ENCODE measurements at regions not wholly inside any gene's neighbourhood (a gene's known extent, or its start where the extent isn't known, plus 50 kb on each side); places are given as distances from the start of the nearest gene placed in this dataset.

DNA sequence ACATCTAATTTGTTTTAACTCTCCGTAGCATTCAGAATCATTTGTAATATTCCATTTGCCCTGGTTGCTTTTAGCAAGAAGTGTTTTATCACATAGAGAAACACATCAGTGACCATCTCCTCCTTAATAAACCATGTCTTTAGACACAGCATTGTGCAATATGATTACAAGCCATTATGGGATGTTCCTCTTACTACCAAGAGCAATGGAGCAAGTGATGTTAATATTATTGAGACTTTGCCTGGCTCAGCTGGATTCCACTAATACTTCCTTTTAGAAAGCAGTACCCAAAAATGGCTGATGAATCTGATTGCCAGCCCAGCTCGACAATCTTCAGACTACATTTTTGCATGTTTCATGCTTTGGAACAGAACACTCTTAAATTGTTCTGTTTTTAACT, 364.2 kb downstream of the OSTF1 start:
- TF ChIP-seq TEAD4 (IDR thresholded peaks at IDR 0.05) (no peak), TAF1 (IDR thresholded peaks at IDR 0.05; ENCODE audit: low read depth) (no peak), TCF12 (IDR thresholded peaks at IDR 0.05; ENCODE audit: low read depth) (no peak), FOXM1 (IDR thresholded peaks at IDR 0.05; ENCODE audit: borderline replicate concordance, low read depth) (no peak), CREB1 (IDR thresholded peaks at IDR 0.05; ENCODE audit: low read depth) (no peak)
- TF ChIP-seq, protein P1, sequence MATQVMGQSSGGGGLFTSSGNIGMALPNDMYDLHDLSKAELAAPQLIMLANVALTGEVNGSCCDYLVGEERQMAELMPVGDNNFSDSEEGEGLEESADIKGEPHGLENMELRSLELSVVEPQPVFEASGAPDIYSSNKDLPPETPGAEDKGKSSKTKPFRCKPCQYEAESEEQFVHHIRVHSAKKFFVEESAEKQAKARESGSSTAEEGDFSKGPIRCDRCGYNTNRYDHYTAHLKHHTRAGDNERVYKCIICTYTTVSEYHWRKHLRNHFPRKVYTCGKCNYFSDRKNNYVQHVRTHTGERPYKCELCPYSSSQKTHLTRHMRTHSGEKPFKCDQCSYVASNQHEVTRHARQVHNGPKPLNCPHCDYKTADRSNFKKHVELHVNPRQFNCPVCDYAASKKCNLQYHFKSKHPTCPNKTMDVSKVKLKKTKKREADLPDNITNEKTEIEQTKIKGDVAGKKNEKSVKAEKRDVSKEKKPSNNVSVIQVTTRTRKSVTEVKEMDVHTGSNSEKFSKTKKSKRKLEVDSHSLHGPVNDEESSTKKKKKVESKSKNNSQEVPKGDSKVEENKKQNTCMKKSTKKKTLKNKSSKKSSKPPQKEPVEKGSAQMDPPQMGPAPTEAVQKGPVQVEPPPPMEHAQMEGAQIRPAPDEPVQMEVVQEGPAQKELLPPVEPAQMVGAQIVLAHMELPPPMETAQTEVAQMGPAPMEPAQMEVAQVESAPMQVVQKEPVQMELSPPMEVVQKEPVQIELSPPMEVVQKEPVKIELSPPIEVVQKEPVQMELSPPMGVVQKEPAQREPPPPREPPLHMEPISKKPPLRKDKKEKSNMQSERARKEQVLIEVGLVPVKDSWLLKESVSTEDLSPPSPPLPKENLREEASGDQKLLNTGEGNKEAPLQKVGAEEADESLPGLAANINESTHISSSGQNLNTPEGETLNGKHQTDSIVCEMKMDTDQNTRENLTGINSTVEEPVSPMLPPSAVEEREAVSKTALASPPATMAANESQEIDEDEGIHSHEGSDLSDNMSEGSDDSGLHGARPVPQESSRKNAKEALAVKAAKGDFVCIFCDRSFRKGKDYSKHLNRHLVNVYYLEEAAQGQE (IDR thresholded peaks at IDR 0.05; ENCODE audit: low read depth), result no peak

DNA sequence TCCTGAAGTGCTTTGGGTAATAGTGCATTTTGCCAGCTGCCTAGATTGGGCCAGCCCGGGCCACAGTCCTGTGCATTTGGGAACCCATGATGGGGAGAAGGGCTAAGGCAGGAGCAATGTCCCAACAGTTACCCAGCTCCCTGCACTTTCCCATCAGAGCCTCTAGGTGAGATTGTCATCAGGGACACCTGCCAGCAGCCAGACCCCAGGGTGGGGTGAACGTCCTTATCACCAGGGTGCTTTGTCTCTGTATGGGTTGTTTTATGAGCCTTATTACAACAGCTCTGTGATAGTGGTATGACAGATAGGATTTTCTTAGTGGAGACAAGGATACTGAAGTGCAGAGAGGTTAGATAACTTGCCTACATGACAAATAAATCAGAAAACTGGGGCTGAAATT, 365.7 kb downstream of the OSTF1 start:
- TF ChIP-seq, protein P2, sequence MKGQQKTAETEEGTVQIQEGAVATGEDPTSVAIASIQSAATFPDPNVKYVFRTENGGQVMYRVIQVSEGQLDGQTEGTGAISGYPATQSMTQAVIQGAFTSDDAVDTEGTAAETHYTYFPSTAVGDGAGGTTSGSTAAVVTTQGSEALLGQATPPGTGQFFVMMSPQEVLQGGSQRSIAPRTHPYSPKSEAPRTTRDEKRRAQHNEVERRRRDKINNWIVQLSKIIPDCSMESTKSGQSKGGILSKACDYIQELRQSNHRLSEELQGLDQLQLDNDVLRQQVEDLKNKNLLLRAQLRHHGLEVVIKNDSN (IDR thresholded peaks at IDR 0.05), result no peak
- TF ChIP-seq EP300 (IDR thresholded peaks at IDR 0.05; ENCODE audit: borderline replicate concordance) (no peak), RAD21 (IDR thresholded peaks at IDR 0.05; ENCODE audit: low read depth) (no peak), NFIC (IDR thresholded peaks at IDR 0.05) (no peak), YY1 (IDR thresholded peaks at IDR 0.05; ENCODE audit: low read depth) (no peak), FOXM1 (IDR thresholded peaks at IDR 0.05; ENCODE audit: borderline replicate concordance, low read depth) (no peak)
- TF ChIP-seq, protein P1 (IDR thresholded peaks at IDR 0.05; ENCODE audit: low read depth), result no peak

DNA sequence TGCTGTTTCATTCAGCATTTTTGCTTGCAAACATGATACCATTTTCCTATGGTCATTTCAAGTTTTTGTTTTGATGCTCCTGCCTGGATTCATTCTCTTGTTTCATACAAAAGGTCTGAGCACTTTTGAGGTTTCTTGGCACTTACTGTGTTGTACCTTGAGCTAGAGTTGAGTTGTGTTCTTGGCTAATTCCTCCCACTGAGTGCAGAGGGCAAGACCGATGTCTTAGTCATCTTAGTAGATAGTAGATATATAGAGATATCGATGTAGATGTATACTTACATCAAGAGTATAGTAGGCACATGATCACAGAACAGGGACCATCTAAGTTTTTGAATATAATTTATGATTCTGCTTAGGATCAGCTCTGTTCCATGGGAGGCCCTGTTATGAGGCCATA, 366.6 kb downstream of the OSTF1 start:
- TF ChIP-seq ZBTB7A (IDR thresholded peaks at IDR 0.05; ENCODE audit: low read depth) (no peak), NFIC (IDR thresholded peaks at IDR 0.05) (no peak), FOXM1 (IDR thresholded peaks at IDR 0.05; ENCODE audit: borderline replicate concordance, low read depth) (no peak), EGR1 (IDR thresholded peaks at IDR 0.05) (no peak), EP300 (IDR thresholded peaks at IDR 0.05; ENCODE audit: borderline replicate concordance) (no peak), TAF1 (IDR thresholded peaks at IDR 0.05; ENCODE audit: low read depth) (no peak), TCF12 (IDR thresholded peaks at IDR 0.05; ENCODE audit: low read depth) (no peak), YY1 (IDR thresholded peaks at IDR 0.05; ENCODE audit: low read depth) (no peak), CEBPB (IDR thresholded peaks at IDR 0.05) (no peak), CREB1 (IDR thresholded peaks at IDR 0.05; ENCODE audit: low read depth) (no peak), TEAD4 (IDR thresholded peaks at IDR 0.05) (no peak), RAD21 (IDR thresholded peaks at IDR 0.05; ENCODE audit: low read depth) (no peak)
- TF ChIP-seq, protein P2 (IDR thresholded peaks at IDR 0.05), result no peak
- TF ChIP-seq, protein P1 (IDR thresholded peaks at IDR 0.05; ENCODE audit: low read depth), result no peak
- TF ChIP-seq, protein P3, sequence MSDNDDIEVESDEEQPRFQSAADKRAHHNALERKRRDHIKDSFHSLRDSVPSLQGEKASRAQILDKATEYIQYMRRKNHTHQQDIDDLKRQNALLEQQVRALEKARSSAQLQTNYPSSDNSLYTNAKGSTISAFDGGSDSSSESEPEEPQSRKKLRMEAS (IDR thresholded peaks at IDR 0.05), result no peak

DNA sequence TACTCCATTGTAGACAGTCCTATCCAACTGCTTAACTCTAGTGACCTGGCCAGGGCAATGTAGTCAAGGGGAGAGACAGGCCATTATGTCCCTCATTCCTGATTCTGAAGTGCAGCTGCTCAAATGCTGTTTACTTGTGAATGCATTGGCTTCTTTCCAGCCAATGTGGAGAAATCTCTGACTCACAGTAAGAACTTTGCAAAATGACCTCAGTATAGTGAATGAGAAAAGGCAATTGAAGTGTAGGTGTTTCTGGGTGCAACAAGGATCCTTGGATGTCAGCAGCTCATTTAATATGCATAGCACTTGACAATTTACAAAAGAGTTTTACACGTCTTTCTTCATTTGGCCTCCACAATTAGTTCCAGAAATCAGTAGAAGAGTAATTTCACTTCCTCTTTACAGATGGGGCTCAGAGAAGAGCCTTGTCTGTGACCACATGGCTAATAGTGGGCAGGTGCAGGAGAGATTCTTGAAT, 367.2 kb downstream of the OSTF1 start:
- TF ChIP-seq NFIC (IDR thresholded peaks at IDR 0.05) (no peak), EP300 (IDR thresholded peaks at IDR 0.05; ENCODE audit: borderline replicate concordance) (no peak), YY1 (IDR thresholded peaks at IDR 0.05; ENCODE audit: low read depth) (no peak), CEBPB (IDR thresholded peaks at IDR 0.05) (no peak), CREB1 (IDR thresholded peaks at IDR 0.05; ENCODE audit: low read depth) (no peak), ZBTB7A (IDR thresholded peaks at IDR 0.05; ENCODE audit: low read depth) (no peak), TCF12 (IDR thresholded peaks at IDR 0.05; ENCODE audit: low read depth) (no peak), RAD21 (IDR thresholded peaks at IDR 0.05; ENCODE audit: low read depth) (no peak), EGR1 (IDR thresholded peaks at IDR 0.05) (no peak), FOXM1 (IDR thresholded peaks at IDR 0.05; ENCODE audit: borderline replicate concordance, low read depth) (no peak), TAF1 (IDR thresholded peaks at IDR 0.05; ENCODE audit: low read depth) (no peak), TEAD4 (IDR thresholded peaks at IDR 0.05) (no peak)
- TF ChIP-seq, protein P1 (IDR thresholded peaks at IDR 0.05; ENCODE audit: low read depth), result no peak
- TF ChIP-seq, protein P2 (IDR thresholded peaks at IDR 0.05), result no peak
- TF ChIP-seq, protein P3 (IDR thresholded peaks at IDR 0.05), result no peak

All from Ishikawa (cell line).